HPDE6-E6E7 (cell line): ENCODE measurements at regions not wholly inside any gene's neighbourhood (a gene's known extent, or its start where the extent isn't known, plus 50 kb on each side); places are given as distances from the start of the nearest gene placed in this dataset.
"Not testable (repeated sequence)": the region's sequence is repeated elsewhere in the genome, so short reads cannot be mapped to it uniquely, and the experiment has no call there.

Experiments used
- DNase-seq: peaks from one replicate; pipeline ENCODE4 v3.0.0; 2011; ENCODE audit warnings: missing footprints; ENCODE audit errors: extremely low spot score

- no peak for DNase-seq
Observed at GRCh38 chr11:42762348-42762747, 549.4 kb upstream of the API5 start.

- DNase-seq, result no peak
Observed at GRCh38 chr11:42764936-42765335, 546.9 kb upstream of the API5 start.

- no peak for DNase-seq
Observed at GRCh38 chr11:42768576-42768975, 543.2 kb upstream of the API5 start.

- no peak for DNase-seq
Observed at GRCh38 chr11:42770444-42771065, 541.2 kb upstream of the API5 start.

GRCh38 chr11:42772886-42773285 lies 538.9 kb upstream of the API5 start:
- DNase-seq, result no peak

- no peak for DNase-seq
Observed at GRCh38 chr11:42773729-42774128, 538.1 kb upstream of the API5 start.

- DNase-seq, result no peak
Observed at GRCh38 chr11:42774567-42774966, 537.2 kb upstream of the API5 start.

- DNase-seq, result no peak
Observed at GRCh38 chr11:42777776-42778175, 534.0 kb upstream of the API5 start.

GRCh38 chr11:42778193-42778592 lies 533.6 kb upstream of the API5 start:
- no peak for DNase-seq

GRCh38 chr11:42779555-42779954 lies 532.2 kb upstream of the API5 start:
- no peak for DNase-seq

GRCh38 chr11:42786981-42787380 lies 524.8 kb upstream of the API5 start:
- DNase-seq, result no peak

- DNase-seq, result not testable (repeated sequence)
Observed at GRCh38 chr11:42795483-42795882, 516.3 kb upstream of the API5 start.

- no peak for DNase-seq
Observed at GRCh38 chr11:42800041-42800440, 511.8 kb upstream of the API5 start.

- DNase-seq, result no peak
Observed at GRCh38 chr11:42802201-42802899, 509.4 kb upstream of the API5 start.

GRCh38 chr11:42806191-42806590 lies 505.6 kb upstream of the API5 start:
- DNase-seq, result no peak

GRCh38 chr11:42812361-42812760 lies 499.4 kb upstream of the API5 start:
- DNase-seq, result no peak

GRCh38 chr11:42812960-42813359 lies 498.8 kb upstream of the API5 start:
- no peak for DNase-seq

GRCh38 chr11:42816471-42816870 lies 495.3 kb upstream of the API5 start:
- DNase-seq, result no peak

- DNase-seq, result no peak
Observed at GRCh38 chr11:42819126-42819525, 492.7 kb upstream of the API5 start.

- DNase-seq, result not testable (repeated sequence)
Observed at GRCh38 chr11:42822188-42822587, 489.6 kb upstream of the API5 start.

GRCh38 chr11:42823546-42823945 lies 488.2 kb upstream of the API5 start:
- DNase-seq, result no peak

GRCh38 chr11:42824067-42824466 lies 487.7 kb upstream of the API5 start:
- DNase-seq, result no peak

GRCh38 chr11:42825598-42825997 lies 486.2 kb upstream of the API5 start:
- DNase-seq, result no peak

- DNase-seq, result no peak
Observed at GRCh38 chr11:42827845-42828244, 484.0 kb upstream of the API5 start.
